Ectodermal cell (in vitro differentiated cells): ENCODE measurements at regions not wholly inside any gene's neighbourhood (a gene's known extent, or its start where the extent isn't known, plus 50 kb on each side); places are given as distances from the start of the nearest gene placed in this dataset.

Experiments
- H3K27ac ChIP-seq: 2 replicates; pipeline ENCODE4 v1.7.0; 2013; ENCODE audit warnings: mild to moderate bottlenecking, low read depth, low read length; ENCODE audit not compliant: insufficient read depth, poor library complexity, severe bottlenecking
- H3K27me3 ChIP-seq: 2 replicates; pipeline ENCODE4 v1.7.0; 2013; ENCODE audit warnings: mild to moderate bottlenecking, low read length; ENCODE audit not compliant: insufficient read depth, control insufficient read depth, poor library complexity, severe bottlenecking
- H3K36me3 ChIP-seq: one replicate; pipeline ENCODE4 v1.7.0; 2013; ENCODE audit warnings: low read length; ENCODE audit not compliant: control insufficient read depth, insufficient read depth
- H3K4me1 ChIP-seq: one replicate; pipeline ENCODE4 v1.7.0; 2013; ENCODE audit warnings: low read length; ENCODE audit not compliant: control insufficient read depth, insufficient read depth
- H3K4me3 ChIP-seq: 2 replicates; pipeline ENCODE4 v1.7.0; 2013; ENCODE audit warnings: low read depth, low read length, control low read depth; ENCODE audit not compliant: insufficient read depth
- H3K9me3 ChIP-seq: 2 replicates; pipeline ENCODE4 v1.7.0; 2013; ENCODE audit warnings: mild to moderate bottlenecking, low read length, moderate library complexity; ENCODE audit not compliant: control insufficient read depth
- WGBS, 2 experiments: methylation state at CpG; one replicate each; pipeline ENCODE4 v1.1.7; 2013; ENCODE audit warnings: missing lambda C conversion rate in 2 of 2; 5-methylcytosine and 5-hydroxymethylcytosine counted together

DNA sequence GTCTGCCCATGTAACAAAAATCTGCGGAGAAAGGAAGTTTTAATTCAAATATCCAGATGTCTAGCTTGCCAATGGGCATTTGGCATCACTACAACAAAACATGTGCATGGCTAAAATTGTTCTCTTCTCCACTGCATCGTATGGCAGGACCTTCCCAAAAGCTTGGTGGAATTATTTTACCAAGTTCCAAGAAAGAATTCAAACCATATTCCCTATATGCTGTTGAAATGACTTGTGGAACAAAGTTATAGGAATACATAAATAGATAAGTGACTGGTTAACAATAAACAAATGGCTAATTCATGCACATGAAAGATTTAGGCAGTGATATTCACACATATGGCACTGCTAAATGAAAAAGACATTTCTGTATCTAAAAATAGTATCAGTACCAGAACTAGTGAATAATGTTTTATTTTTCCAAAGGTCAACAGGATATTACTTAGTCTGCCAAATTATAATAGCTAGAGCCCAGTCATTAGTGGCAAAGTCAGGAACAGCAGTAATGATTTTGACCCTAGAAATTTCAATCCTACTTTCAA, 425.4 kb upstream of the VRK2 start:
- Histone ChIP-seq H3K4me1 (no peaks in the 10 kb centered on the region), H3K27me3 (no peaks in the 10 kb centered on the region), H3K36me3 (no peaks in the 10 kb centered on the region), H3K27ac (no peak overlapping the region), H3K4me3 (no peak overlapping the region), H3K9me3 (no peaks in the 10 kb centered on the region)
- 73 to 74% methylated on average over 2 of the region's 2 CpGs for WGBS, 2 experiments

DNA sequence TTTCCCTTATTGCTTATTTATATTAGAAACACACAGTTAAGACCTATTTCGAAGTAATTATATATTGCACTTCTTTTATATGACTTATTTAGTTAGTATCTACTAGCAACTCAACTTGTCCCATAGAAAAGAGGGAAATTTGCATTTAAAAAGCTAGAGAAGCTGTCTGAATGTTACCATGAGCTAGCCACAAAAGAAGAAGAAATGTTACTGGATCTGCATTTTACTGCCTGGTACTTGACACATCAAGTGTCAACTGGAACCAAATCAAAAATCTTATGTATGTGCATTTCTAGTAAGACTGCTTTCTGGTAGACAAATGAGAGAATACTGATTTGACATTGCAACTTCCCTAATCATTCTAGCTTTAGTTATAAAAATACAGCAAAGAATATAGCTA, 424.6 kb upstream of the VRK2 start:
- no peaks in the 10 kb centered on the region for H3K4me1 ChIP-seq
- H3K36me3 ChIP-seq = no peaks in the 10 kb centered on the region
- no CpG with 5 or more reads among the region's 1 CpG for WGBS, 2 experiments
- H3K27me3 ChIP-seq = no peaks in the 10 kb centered on the region
- H3K9me3 ChIP-seq = no peaks in the 10 kb centered on the region
- H3K4me3 ChIP-seq = no peak overlapping the region
- H3K27ac ChIP-seq = no peak overlapping the region

DNA sequence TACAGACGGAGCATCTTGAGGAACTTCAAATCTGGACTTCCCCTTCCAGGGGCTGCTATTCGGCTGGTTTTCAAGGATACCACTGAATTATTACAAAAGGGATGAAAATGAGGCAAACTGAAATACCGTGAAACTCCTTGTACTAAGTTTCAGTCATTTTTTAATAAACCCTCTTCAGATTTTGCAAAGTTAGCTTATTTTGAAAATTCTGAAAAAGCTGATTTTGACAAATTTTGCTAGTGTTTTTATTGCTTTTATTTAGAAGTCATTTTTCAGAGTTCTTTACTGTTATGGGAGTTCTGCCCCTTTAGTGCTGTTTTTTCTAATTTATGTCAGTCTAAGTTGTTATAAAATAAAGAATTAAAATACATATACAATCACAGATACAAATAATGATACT, 390.4 kb upstream of the VRK2 start:
- H3K27me3 ChIP-seq = no peaks in the 10 kb centered on the region
- H3K4me3 ChIP-seq = no peak overlapping the region
- 87 to 91% methylated on average over 3 of the region's 3 CpGs for WGBS, 2 experiments
- no peaks in the 10 kb centered on the region for H3K9me3 ChIP-seq
- no peaks in the 10 kb centered on the region for H3K36me3 ChIP-seq
- H3K27ac ChIP-seq = no peak overlapping the region
- no peaks in the 10 kb centered on the region for H3K4me1 ChIP-seq

DNA sequence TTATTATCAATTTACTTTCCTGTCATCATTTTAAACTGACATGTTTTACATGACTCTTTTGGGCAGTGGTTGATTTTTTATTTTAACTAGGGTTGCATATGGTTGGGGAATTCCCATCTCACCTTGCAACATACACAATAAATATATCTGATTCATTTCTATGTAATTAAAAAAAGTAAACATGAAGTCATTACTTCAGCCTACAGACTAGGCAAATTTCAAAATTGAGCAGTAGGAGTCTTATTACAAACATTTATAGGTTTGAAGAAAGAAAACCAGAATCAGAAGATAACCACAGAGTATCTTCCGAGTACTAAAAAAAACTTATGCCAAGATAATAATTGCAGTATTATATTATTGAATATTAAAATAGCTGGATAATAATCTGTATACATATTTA, 377.0 kb upstream of the VRK2 start:
- H3K4me3 ChIP-seq = no peak overlapping the region
- no peaks in the 10 kb centered on the region for H3K9me3 ChIP-seq
- 100% methylated on average over 1 of the region's 1 CpG; no CpG with 5 or more reads in 1 of the 2 experiments for WGBS, 2 experiments
- no peaks in the 10 kb centered on the region for H3K4me1 ChIP-seq
- H3K27me3 ChIP-seq = no peaks in the 10 kb centered on the region
- H3K36me3 ChIP-seq = no peaks in the 10 kb centered on the region
- H3K27ac ChIP-seq = no peak overlapping the region

DNA sequence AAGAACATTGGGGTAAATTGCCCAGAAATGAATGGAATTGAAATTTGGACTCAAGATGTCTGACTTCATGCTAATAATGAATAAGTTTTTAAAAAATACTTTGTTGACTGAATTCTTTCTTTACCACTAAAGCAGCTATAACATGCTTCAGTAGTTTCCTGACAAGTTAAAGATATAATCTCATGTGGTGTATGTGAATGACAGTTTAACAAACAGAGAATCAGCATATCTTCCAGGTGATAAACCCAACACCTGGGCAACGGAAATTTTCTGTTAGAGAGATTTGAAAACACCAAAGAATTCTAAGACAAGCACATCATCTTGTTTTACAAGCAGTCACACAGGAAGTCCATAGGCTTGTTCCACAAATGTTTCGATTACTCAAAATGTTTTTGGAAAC, 372.6 kb upstream of the VRK2 start:
- 86 to 96% methylated on average over 2 of the region's 2 CpGs for WGBS, 2 experiments
- H3K36me3 ChIP-seq = no peaks in the 10 kb centered on the region

DNA sequence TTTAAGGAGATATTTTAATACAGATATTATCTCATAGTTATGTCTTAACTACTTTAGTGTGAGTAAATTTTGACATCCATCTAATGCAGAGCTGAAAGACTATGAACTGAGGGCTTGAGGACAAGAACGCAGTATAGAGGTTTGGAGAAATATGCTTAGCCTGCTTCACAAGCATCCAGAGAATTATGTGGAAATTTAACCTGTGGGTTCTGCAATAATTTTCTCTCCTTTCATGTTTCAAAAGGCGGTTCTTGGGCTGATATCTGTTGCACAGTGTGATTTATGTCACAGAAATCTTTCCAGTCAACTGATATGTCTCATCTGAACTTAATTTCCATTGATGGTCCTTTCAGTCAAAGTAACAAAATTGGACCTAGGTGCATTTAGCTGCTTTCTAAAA, 371.9 kb upstream of the VRK2 start:
- H3K4me3 ChIP-seq = no peak overlapping the region
- H3K36me3 ChIP-seq = no peaks in the 10 kb centered on the region
- H3K9me3 ChIP-seq = no peaks in the 10 kb centered on the region
- no peaks in the 10 kb centered on the region for H3K4me1 ChIP-seq
- 90 to 94% methylated on average over 2 of the region's 2 CpGs for WGBS, 2 experiments
- no peaks in the 10 kb centered on the region for H3K27me3 ChIP-seq
- H3K27ac ChIP-seq = no peak overlapping the region

More for the DNA sequence above, 372.6 kb upstream of the VRK2 start:
- no peak overlapping the region for H3K27ac ChIP-seq
- no peaks in the 10 kb centered on the region for H3K27me3 ChIP-seq
- no peaks in the 10 kb centered on the region for H3K9me3 ChIP-seq
- no peak overlapping the region for H3K4me3 ChIP-seq
- H3K4me1 ChIP-seq = no peaks in the 10 kb centered on the region

DNA sequence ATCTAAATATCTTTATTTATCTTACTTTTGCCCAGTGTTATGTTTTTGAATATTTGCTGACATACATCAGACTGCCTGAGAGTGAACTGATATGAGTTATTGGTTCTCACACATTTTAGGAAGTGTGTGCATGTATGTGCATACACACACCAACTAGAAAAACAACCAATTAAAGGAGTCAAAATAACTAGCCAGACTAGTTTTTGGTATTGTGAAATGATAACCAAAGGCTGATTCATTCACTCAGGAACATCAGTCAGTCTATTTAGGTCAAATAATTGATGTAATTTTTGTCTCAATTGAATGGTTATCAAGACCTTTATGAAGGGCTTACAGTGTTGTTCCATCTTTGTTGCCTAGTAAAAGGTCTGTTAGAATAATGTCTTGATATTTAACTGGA, 369.3 kb upstream of the VRK2 start:
- Histone ChIP-seq H3K27ac (no peak overlapping the region), H3K9me3 (no peaks in the 10 kb centered on the region), H3K27me3 (no peaks in the 10 kb centered on the region), H3K4me3 (no peak overlapping the region), H3K4me1 (no peaks in the 10 kb centered on the region), H3K36me3 (no peaks in the 10 kb centered on the region)

DNA sequence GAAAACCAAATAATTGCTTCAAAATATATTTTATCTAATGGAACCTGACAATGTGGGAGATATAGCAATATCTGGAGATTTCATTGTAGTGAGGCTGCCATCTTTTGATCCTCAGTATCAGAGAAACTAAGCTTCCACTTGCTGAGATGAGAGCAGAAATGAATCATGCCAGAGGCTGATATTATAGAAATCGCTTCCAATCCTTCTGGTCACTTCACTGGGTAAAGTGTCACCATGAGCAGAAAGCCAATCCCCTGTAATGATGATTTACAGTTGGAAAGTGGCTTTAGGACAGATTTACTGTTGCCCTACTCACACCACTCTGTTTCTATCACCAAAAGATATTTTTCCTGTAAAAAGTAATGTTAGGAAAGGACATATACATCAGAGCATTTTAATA, 365.0 kb upstream of the VRK2 start:
- 90 to 95% methylated on average over 1 of the region's 1 CpG for WGBS, 2 experiments
- H3K27ac ChIP-seq = no peak overlapping the region
- no peaks in the 10 kb centered on the region for H3K4me1 ChIP-seq
- no peaks in the 10 kb centered on the region for H3K27me3 ChIP-seq
- H3K9me3 ChIP-seq = no peaks in the 10 kb centered on the region
- no peaks in the 10 kb centered on the region for H3K36me3 ChIP-seq
- H3K4me3 ChIP-seq = no peak overlapping the region

DNA sequence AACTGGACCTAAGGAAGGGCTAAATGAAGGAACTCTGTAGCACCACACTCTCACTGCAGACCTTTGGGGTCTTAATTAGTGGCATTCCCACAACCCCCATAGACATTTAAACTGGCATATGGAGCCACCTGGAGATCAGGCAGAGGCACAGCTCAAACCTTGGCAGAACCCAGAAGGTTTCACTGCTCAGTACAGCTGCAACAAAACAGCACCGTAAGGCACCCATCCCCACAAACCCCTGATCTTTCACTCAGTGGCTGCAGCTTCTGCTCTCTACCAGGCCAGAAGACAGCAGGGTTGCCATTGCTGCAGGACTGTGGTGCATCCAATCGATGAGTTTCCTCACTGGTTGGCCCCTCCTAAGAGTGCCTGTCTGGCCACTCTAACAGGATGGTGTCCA, 361.6 kb upstream of the VRK2 start:
- H3K36me3 ChIP-seq = no peaks in the 10 kb centered on the region
- H3K27ac ChIP-seq = no peak overlapping the region
- no peak overlapping the region for H3K4me3 ChIP-seq
- no peaks in the 10 kb centered on the region for H3K27me3 ChIP-seq
- no peaks in the 10 kb centered on the region for H3K4me1 ChIP-seq
- 92 to 95% methylated on average over 2 of the region's 2 CpGs for WGBS, 2 experiments
- peaks cover under 1% of the 10 kb centered on the region for H3K9me3 ChIP-seq

DNA sequence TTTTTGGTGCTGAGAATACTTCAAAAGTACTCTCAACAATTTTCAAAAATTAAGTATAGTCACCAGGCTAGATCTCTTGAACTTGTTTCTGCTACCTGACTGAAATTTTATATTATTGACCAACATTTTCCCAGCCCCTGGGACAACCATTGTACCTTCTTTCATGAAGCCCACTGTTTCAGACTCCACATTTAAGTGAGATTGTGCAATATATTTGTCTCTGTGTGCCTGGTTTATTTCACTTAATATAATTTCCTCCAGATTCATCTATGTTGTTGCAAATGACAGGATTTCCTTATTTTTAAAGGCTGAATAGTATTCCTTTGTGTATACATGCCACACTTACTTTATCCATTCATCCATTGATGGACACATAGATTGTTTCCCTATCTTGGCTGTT, 354.2 kb upstream of the VRK2 start:
- H3K27ac ChIP-seq = no peak overlapping the region
- H3K4me3 ChIP-seq = no peak overlapping the region
- H3K27me3 ChIP-seq = no peaks in the 10 kb centered on the region
- H3K4me1 ChIP-seq = no peaks in the 10 kb centered on the region
- peaks cover 3% of the 10 kb centered on the region for H3K9me3 ChIP-seq
- H3K36me3 ChIP-seq = no peaks in the 10 kb centered on the region

DNA sequence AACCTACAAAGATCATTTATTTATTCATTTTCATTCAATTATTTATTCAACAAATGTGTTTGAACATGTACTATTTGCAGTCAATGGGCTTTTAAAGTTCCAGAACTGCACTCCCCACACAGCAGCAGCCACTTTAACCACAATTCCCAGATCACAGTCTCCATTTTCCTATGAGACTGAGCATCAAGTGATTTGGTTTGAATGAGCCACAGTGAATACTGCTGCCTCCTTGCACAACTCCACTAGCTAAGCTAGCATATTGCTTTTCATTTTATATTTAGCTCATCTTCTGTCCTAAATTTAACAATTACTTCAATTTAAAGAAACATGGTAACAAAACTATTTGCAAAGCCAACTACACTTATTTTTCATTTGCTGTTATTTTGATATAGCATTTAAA, 353.4 kb upstream of the VRK2 start:
- H3K36me3 ChIP-seq = no peaks in the 10 kb centered on the region
- no peak overlapping the region for H3K27ac ChIP-seq
- H3K4me3 ChIP-seq = no peak overlapping the region
- H3K4me1 ChIP-seq = no peaks in the 10 kb centered on the region
- H3K27me3 ChIP-seq = no peaks in the 10 kb centered on the region
- H3K9me3 ChIP-seq = peaks cover 3% of the 10 kb centered on the region
